Right lobe of liver (tissue), 6 donors: ENCODE measurements at regions not wholly inside any gene's neighbourhood (a gene's known extent, or its start where the extent isn't known, plus 50 kb on each side); places are given as distances from the start of the nearest gene placed in this dataset.
"Not testable (repeated sequence)": the region's sequence is repeated elsewhere in the genome, so short reads cannot be mapped to it uniquely, and the experiment has no call there.

Experiments
- ATAC-seq, 4 donors: fragments of 200-7000 bp; cut with Tn5 transposase; one replicate each; pipeline ENCODE4 v1.9.1; 2020; ENCODE audit warnings: mild to moderate bottlenecking in 4 of 4, moderate library complexity in 4 of 4
- DNase-seq, 3 donors: peaks; one replicate each; pipeline ENCODE4 v3.0.0-alpha.2; 2020
- H3K27ac ChIP-seq, 3 donors: fragments of 200-600 bp; one replicate each; pipeline ENCODE4 v1.8.0; 2022
- H3K27me3 ChIP-seq, 2 donors: fragments of 200-600 bp; one replicate each; pipeline ENCODE4 v1.8.0; 2022
- H3K36me3 ChIP-seq, 4 donors: fragments of 200-600 bp; sonication (generic) in 1 of 4; one replicate each; pipeline versions ENCODE4 v1.5.1 to v1.8.0; 2017 to 2022; ENCODE audit warnings: control low read depth in 1 of 4
- H3K4me1 ChIP-seq, 4 donors: fragments of 200-600 bp; sonication (generic) in 1 of 4; one replicate each; pipeline versions ENCODE4 v1.5.1 to v1.8.0; 2017 to 2022; ENCODE audit warnings: control low read depth in 1 of 4
- H3K4me3 ChIP-seq, 3 donors: fragments of 200-600 bp; one replicate each; pipeline ENCODE4 v1.8.0; 2022
- H3K9me3 ChIP-seq, 4 donors: fragments of 200-600 bp; sonication (generic) in 1 of 4; one replicate each; pipeline versions ENCODE4 v1.5.1 to v1.8.0; 2017 to 2022; ENCODE audit warnings: control low read depth in 1 of 4
- CTCF ChIP-seq, 4 donors: fragments of 200-600 bp in 3 of 4; fragments of 450-650 bp in 1 of 4; IDR thresholded peaks; one replicate each; pipeline versions ENCODE4 v1.5.1 to v1.8.0; 2016 to 2022; ENCODE audit warnings: antibody characterized with exemption in 4 of 4, mild to moderate bottlenecking in 2 of 4
- POLR2A ChIP-seq: fragments of 450-650 bp; IDR thresholded peaks from one replicate; pipeline ENCODE4 v1.6.1; 2017; ENCODE audit warnings: antibody characterized with exemption, mild to moderate bottlenecking
- WGBS: methylation state at CpG from one replicate; pipeline ENCODE4 v1.1.6; 2018; ENCODE audit warnings: low coverage, low lambda C conversion rate; ENCODE audit not compliant: insufficient coverage; ENCODE audit errors: missing lambda C conversion rate; 5-methylcytosine and 5-hydroxymethylcytosine counted together
- intact Hi-C, 2 donors: fragments of 100-400 bp; cut with DNase I; formaldehyde crosslinking; loops; one replicate each; pipeline versions ENCODE4 v1.11.2 to v1.14.1; 2022
- donor health status: DM: no; HTN: yes; CAD: no.
- donor health status: DM: no; HTN: no; CAD: no.
- donor health status: DM: no; HTN: no; CAD: no.
- donor health status: DM: no; HTN: yes; CAD: no.
- donor health status: DM: no; HTN: yes; CAD: no.

GRCh38 chr2:223285370-223286265, 233.6 kb downstream of the KCNE4 start:
- no peak for DNase-seq
- 56% methylated on average over 1 of the region's 6 CpGs for WGBS
- TF ChIP-seq POLR2A = no peak
- TF ChIP-seq CTCF (IDR thresholded peaks at IDR 0.05) = no peak
- intact Hi-C loops = no loop called here
- no peaks in the 10 kb centered on the region for H3K36me3 ChIP-seq
- H3K4me3 ChIP-seq = no peak overlapping the region
- H3K27ac ChIP-seq = no peak overlapping the region
- ATAC-seq = peak in 1 of 4 donors; percentile 14
- H3K9me3 ChIP-seq = no peaks in the 10 kb centered on the region
- no peaks in the 10 kb centered on the region for H3K27me3 ChIP-seq
- H3K4me1 ChIP-seq = no peaks in the 10 kb centered on the region

- ATAC-seq (no peak), DNase-seq (no peak)
- H3K4me3 ChIP-seq = no peak overlapping the region
- no peaks in the 10 kb centered on the region for H3K36me3 ChIP-seq
- TF ChIP-seq POLR2A (no peak), CTCF (IDR thresholded peaks at IDR 0.05) (no peak)
- H3K4me1 ChIP-seq = no peaks in the 10 kb centered on the region
- no peaks in the 10 kb centered on the region for H3K9me3 ChIP-seq
- intact Hi-C loops = no loop called here
- no peak overlapping the region for H3K27ac ChIP-seq
- H3K27me3 ChIP-seq = no peaks in the 10 kb centered on the region
These were observed 242.8 kb downstream of the KCNE4 start for GRCh38 chr2:223294756-223295155.

GRCh38 chr2:223297788-223298187, 245.8 kb downstream of the KCNE4 start:
- Histone ChIP-seq H3K4me3 (no peak overlapping the region), H3K4me1 (no peaks in the 10 kb centered on the region), H3K9me3 (no peaks in the 10 kb centered on the region), H3K27me3 (no peaks in the 10 kb centered on the region), H3K27ac (no peak overlapping the region), H3K36me3 (no peaks in the 10 kb centered on the region)
- no peak for ATAC-seq
- no peak for DNase-seq
- intact Hi-C loops = no loop called here
- no peak for TF ChIP-seq POLR2A
- TF ChIP-seq CTCF (IDR thresholded peaks at IDR 0.05) = no peak

- H3K36me3 ChIP-seq, H3K4me1 ChIP-seq, DNase-seq, H3K4me3 ChIP-seq, H3K27ac ChIP-seq, H3K9me3 ChIP-seq, ATAC-seq, intact Hi-C loops, H3K27me3 ChIP-seq: not testable (repeated sequence)
- WGBS = 33% methylated on average over 4 of the region's 4 CpGs
These were observed 246.3 kb downstream of the KCNE4 start for GRCh38 chr2:223298329-223298728.

GRCh38 chr2:223300326-223300725, 248.3 kb downstream of the KCNE4 start:
- DNase-seq = no peak
- Histone ChIP-seq H3K36me3 (no peaks in the 10 kb centered on the region), H3K4me1 (no peaks in the 10 kb centered on the region), H3K27ac (no peak overlapping the region), H3K4me3 (no peak overlapping the region), H3K9me3 (no peaks in the 10 kb centered on the region), H3K27me3 (no peaks in the 10 kb centered on the region)
- TF ChIP-seq POLR2A (no peak), CTCF (IDR thresholded peaks at IDR 0.05) (no peak)
- 91% methylated on average over 3 of the region's 4 CpGs for WGBS
- no peak for ATAC-seq
- intact Hi-C loops = no loop called here
